Liver (tissue), 8 donors: ENCODE measurements at regions not wholly inside any gene's neighbourhood (a gene's known extent, or its start where the extent isn't known, plus 50 kb on each side); places are given as distances from the start of the nearest gene placed in this dataset.

Experiments
- DNase-seq: peaks from one replicate; pipeline ENCODE4 v3.0.0-alpha.2; 2017; ENCODE audit warnings: low spot score
- H3K27ac ChIP-seq, 2 donors: one replicate each; pipeline ENCODE4 v1.7.0; 2013; ENCODE audit warnings: inconsistent platforms in 2 of 2, low read length in 2 of 2, control low read depth in 1 of 2, low read depth in 1 of 2, mild to moderate bottlenecking in 1 of 2
- H3K27me3 ChIP-seq, 4 donors: one replicate each; pipeline versions ENCODE4 v1.6.1 to v1.7.0; 2013; ENCODE audit warnings: low read length in 3 of 4, inconsistent platforms in 1 of 4, mild to moderate bottlenecking in 1 of 4, moderate library complexity in 1 of 4; ENCODE audit not compliant: control insufficient read depth in 4 of 4, insufficient read depth in 4 of 4
- H3K36me3 ChIP-seq, 4 donors: one replicate each; pipeline versions ENCODE4 v1.6.1 to v1.7.0; 2013; ENCODE audit warnings: low read length in 3 of 4, mild to moderate bottlenecking in 3 of 4, low read depth in 1 of 4, moderate library complexity in 1 of 4; ENCODE audit not compliant: control insufficient read depth in 4 of 4, insufficient read depth in 3 of 4
- H3K4me1 ChIP-seq, 4 donors: one replicate each; pipeline versions ENCODE4 v1.6.1 to v1.7.0; 2013; ENCODE audit warnings: low read length in 3 of 4, mild to moderate bottlenecking in 3 of 4, moderate library complexity in 1 of 4; ENCODE audit not compliant: control insufficient read depth in 4 of 4, insufficient read depth in 4 of 4
- H3K4me3 ChIP-seq, 3 donors: one replicate each; pipeline versions ENCODE4 v1.6.1 to v1.7.0; 2013; ENCODE audit warnings: low read length in 3 of 3, control low read depth in 1 of 3, low read depth in 1 of 3, mild to moderate bottlenecking in 1 of 3
- H3K9ac ChIP-seq, 2 donors: one replicate each; pipeline ENCODE4 v1.7.0; 2013; ENCODE audit warnings: low read length in 2 of 2, mild to moderate bottlenecking in 2 of 2, moderate library complexity in 2 of 2, control low read depth in 1 of 2, low read depth in 1 of 2
- H3K9me3 ChIP-seq, 4 donors: one replicate each; pipeline versions ENCODE4 v1.6.1 to v1.7.0; 2013; ENCODE audit warnings: low read length in 3 of 4; ENCODE audit not compliant: control insufficient read depth in 4 of 4
- EGR1 ChIP-seq, 2 donors: IDR thresholded peaks; 2 replicates each; pipeline ENCODE4 v1.6.1; 2016 to 2018; ENCODE audit warnings: antibody characterized with exemption in 2 of 2, low read depth in 2 of 2
- FOXA1 ChIP-seq: IDR thresholded peaks from 2 replicates; pipeline ENCODE4 v1.6.1; 2016; ENCODE audit warnings: antibody characterized with exemption
- FOXA2 ChIP-seq: IDR thresholded peaks from 2 replicates; pipeline ENCODE4 v1.6.1; 2016; ENCODE audit warnings: antibody characterized with exemption
- GABPA ChIP-seq, 2 donors: IDR thresholded peaks in 1 of 2; conservative IDR thresholded peaks in 1 of 2; 2 replicates each; pipeline ENCODE4 v1.6.1; 2016; ENCODE audit warnings: antibody characterized with exemption in 2 of 2, mild to moderate bottlenecking in 1 of 2, moderate library complexity in 1 of 2
- HNF4A ChIP-seq, 2 donors: conservative IDR thresholded peaks; 2 replicates each; pipeline ENCODE4 v1.6.1; 2016; ENCODE audit warnings: antibody characterized with exemption in 2 of 2, mild to moderate bottlenecking in 2 of 2
- HNF4G ChIP-seq: IDR thresholded peaks from 2 replicates; pipeline ENCODE4 v1.6.1; 2016; ENCODE audit warnings: antibody characterized with exemption
- JUND ChIP-seq, 2 donors: IDR thresholded peaks; 2 replicates each; pipeline ENCODE4 v1.6.1; 2016; ENCODE audit warnings: antibody characterized with exemption in 2 of 2
- NR2F2 ChIP-seq: IDR thresholded peaks from 2 replicates; pipeline ENCODE4 v1.6.1; 2016; ENCODE audit warnings: antibody characterized with exemption
- RAD21 ChIP-seq, 2 donors: IDR thresholded peaks; 2 replicates each; pipeline ENCODE4 v1.6.1; 2016; ENCODE audit warnings: antibody characterized with exemption in 2 of 2, mild to moderate bottlenecking in 2 of 2
- SP1 ChIP-seq: IDR thresholded peaks from 2 replicates; pipeline ENCODE4 v1.6.1; 2018; ENCODE audit warnings: antibody characterized with exemption, mild to moderate bottlenecking
- TAF1 ChIP-seq: conservative IDR thresholded peaks from 2 replicates; pipeline ENCODE4 v1.6.1; 2016; ENCODE audit warnings: antibody characterized with exemption, mild to moderate bottlenecking
- YY1 ChIP-seq: IDR thresholded peaks from 2 replicates; pipeline ENCODE4 v1.6.1; 2016; ENCODE audit warnings: antibody characterized with exemption, mild to moderate bottlenecking
- WGBS: extraction: QIAGEN DNeasy Blood & Tissue Kit; methylation state at CpG from one replicate; pipeline ENCODE4 v1.1.7; 2013; 5-methylcytosine and 5-hydroxymethylcytosine counted together
- TF ChIP-seq, protein P1 (sequence below): IDR thresholded peaks from 2 replicates; pipeline ENCODE4 v1.6.1; 2016; ENCODE audit warnings: antibody characterized with exemption, mild to moderate bottlenecking
- TF ChIP-seq, protein P2 (sequence below): IDR thresholded peaks from 2 replicates; pipeline ENCODE4 v1.6.1; 2016; ENCODE audit warnings: antibody characterized with exemption
- TF ChIP-seq, protein P3 (sequence below): fragments of 150-350 bp; IDR thresholded peaks from 2 replicates; pipeline ENCODE4 v1.5.1; 2017; ENCODE audit warnings: improper control_type of control experiment, low read depth, low read length; ENCODE audit not compliant: missing input control
- TF ChIP-seq, protein P4 (sequence below): IDR thresholded peaks from 2 replicates; pipeline ENCODE4 v1.6.1; 2016; ENCODE audit warnings: antibody characterized with exemption
- donor health status: healthy.
- donor health status: healthy.
- donor health status: healthy.
- donor health status: healthy.
- donor health status: healthy.

DNA sequence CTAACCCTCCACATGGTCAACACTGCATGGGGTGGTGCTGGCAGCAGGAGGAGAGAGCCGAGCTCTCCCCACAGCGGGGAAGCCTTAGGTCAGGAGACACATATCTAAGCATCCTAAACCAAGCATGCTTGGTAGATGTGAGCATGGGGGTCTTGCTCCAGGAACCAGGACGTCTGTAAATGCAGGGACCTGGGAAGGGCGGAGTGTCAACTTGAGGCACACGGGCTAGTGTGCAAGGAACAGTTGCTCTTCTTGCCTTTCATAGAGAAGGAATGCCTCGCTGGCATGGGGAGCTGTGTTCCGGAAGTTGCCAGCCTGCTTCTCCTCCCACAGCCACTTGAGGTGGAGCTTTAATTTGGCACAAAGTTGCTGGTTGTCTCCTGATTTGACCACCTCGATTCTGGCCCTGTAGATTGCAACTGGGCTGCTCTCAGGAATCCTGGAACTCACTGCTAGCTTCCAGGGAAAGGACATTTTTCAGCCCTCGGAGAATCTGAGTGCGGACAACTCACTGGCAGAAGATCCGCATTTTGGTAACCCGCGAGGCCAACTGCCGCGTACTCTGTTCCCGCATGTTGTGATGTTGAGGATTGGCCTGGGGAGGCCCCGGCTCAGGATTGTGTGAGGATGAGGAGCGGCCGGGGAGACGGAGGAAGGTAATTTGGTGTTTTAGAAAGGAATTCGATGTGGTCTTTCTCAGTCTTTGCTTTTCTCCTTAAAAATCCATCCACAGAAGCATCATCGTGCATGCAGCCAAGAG is 370.3 kb upstream of the IRX1 start:
- TF ChIP-seq HNF4G (no peak), FOXA2 (no peak), NR2F2 (no peak), YY1 (no peak), EGR1 (IDR thresholded peaks at IDR 0.05; ENCODE audit: low read depth in 2 of 2) (no peak), HNF4A (conservative IDR thresholded peaks at IDR 0.05) (no peak), FOXA1 (no peak), RAD21 (IDR thresholded peaks at IDR 0.05) (no peak), TAF1 (no peak), JUND (IDR thresholded peaks at IDR 0.05) (no peak), GABPA (IDR thresholded peaks at IDR 0.05 in 1 of 2, conservative IDR thresholded peaks at IDR 0.05 in 1 of 2) (no peak)
- TF ChIP-seq, protein P1, sequence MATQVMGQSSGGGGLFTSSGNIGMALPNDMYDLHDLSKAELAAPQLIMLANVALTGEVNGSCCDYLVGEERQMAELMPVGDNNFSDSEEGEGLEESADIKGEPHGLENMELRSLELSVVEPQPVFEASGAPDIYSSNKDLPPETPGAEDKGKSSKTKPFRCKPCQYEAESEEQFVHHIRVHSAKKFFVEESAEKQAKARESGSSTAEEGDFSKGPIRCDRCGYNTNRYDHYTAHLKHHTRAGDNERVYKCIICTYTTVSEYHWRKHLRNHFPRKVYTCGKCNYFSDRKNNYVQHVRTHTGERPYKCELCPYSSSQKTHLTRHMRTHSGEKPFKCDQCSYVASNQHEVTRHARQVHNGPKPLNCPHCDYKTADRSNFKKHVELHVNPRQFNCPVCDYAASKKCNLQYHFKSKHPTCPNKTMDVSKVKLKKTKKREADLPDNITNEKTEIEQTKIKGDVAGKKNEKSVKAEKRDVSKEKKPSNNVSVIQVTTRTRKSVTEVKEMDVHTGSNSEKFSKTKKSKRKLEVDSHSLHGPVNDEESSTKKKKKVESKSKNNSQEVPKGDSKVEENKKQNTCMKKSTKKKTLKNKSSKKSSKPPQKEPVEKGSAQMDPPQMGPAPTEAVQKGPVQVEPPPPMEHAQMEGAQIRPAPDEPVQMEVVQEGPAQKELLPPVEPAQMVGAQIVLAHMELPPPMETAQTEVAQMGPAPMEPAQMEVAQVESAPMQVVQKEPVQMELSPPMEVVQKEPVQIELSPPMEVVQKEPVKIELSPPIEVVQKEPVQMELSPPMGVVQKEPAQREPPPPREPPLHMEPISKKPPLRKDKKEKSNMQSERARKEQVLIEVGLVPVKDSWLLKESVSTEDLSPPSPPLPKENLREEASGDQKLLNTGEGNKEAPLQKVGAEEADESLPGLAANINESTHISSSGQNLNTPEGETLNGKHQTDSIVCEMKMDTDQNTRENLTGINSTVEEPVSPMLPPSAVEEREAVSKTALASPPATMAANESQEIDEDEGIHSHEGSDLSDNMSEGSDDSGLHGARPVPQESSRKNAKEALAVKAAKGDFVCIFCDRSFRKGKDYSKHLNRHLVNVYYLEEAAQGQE = no peak
- TF ChIP-seq, protein P2, sequence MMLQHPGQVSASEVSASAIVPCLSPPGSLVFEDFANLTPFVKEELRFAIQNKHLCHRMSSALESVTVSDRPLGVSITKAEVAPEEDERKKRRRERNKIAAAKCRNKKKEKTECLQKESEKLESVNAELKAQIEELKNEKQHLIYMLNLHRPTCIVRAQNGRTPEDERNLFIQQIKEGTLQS = no peak
- TF ChIP-seq, protein P3, sequence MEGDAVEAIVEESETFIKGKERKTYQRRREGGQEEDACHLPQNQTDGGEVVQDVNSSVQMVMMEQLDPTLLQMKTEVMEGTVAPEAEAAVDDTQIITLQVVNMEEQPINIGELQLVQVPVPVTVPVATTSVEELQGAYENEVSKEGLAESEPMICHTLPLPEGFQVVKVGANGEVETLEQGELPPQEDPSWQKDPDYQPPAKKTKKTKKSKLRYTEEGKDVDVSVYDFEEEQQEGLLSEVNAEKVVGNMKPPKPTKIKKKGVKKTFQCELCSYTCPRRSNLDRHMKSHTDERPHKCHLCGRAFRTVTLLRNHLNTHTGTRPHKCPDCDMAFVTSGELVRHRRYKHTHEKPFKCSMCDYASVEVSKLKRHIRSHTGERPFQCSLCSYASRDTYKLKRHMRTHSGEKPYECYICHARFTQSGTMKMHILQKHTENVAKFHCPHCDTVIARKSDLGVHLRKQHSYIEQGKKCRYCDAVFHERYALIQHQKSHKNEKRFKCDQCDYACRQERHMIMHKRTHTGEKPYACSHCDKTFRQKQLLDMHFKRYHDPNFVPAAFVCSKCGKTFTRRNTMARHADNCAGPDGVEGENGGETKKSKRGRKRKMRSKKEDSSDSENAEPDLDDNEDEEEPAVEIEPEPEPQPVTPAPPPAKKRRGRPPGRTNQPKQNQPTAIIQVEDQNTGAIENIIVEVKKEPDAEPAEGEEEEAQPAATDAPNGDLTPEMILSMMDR = no peak
- TF ChIP-seq, protein P4, sequence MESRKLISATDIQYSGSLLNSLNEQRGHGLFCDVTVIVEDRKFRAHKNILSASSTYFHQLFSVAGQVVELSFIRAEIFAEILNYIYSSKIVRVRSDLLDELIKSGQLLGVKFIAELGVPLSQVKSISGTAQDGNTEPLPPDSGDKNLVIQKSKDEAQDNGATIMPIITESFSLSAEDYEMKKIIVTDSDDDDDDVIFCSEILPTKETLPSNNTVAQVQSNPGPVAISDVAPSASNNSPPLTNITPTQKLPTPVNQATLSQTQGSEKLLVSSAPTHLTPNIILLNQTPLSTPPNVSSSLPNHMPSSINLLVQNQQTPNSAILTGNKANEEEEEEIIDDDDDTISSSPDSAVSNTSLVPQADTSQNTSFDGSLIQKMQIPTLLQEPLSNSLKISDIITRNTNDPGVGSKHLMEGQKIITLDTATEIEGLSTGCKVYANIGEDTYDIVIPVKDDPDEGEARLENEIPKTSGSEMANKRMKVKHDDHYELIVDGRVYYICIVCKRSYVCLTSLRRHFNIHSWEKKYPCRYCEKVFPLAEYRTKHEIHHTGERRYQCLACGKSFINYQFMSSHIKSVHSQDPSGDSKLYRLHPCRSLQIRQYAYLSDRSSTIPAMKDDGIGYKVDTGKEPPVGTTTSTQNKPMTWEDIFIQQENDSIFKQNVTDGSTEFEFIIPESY = no peak
- 82% methylated on average over 22 of the region's 22 CpGs for WGBS
- Histone ChIP-seq H3K4me1 (no peaks in the 10 kb centered on the region), H3K27ac (no peak overlapping the region), H3K36me3 (no peaks in the 10 kb centered on the region), H3K4me3 (no peak overlapping the region), H3K27me3 (no peaks in the 10 kb centered on the region), H3K9me3 (no peaks in the 10 kb centered on the region), H3K9ac (no peak overlapping the region)
- DNase-seq = no peak

DNA sequence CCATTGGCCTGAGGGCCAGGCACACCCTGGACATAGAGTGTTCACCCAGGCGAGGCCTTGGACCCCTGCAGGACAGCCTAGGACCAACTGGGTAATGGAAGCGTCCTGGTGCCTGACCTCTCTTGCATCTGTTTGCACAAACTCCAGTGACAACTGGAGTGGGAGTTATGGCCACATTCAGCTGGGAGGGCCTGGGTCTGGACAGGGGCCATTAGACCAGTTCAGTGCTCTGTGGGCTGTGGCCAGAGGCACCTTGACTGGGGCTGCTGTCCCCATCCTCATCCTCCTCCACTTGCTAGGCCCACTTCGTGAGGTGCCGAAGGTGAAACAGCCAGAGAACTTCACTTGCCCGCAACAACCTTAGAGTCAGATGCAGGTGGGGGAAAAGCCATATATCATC is 372.7 kb upstream of the IRX1 start:
- Histone ChIP-seq H3K36me3 (no peaks in the 10 kb centered on the region), H3K9me3 (no peaks in the 10 kb centered on the region), H3K27me3 (no peaks in the 10 kb centered on the region), H3K27ac (no peak overlapping the region), H3K9ac (no peak overlapping the region), H3K4me3 (no peak overlapping the region), H3K4me1 (no peaks in the 10 kb centered on the region)
- TF ChIP-seq, protein P1 = no peak
- TF ChIP-seq GABPA (IDR thresholded peaks at IDR 0.05 in 1 of 2, conservative IDR thresholded peaks at IDR 0.05 in 1 of 2) (no peak), JUND (IDR thresholded peaks at IDR 0.05) (no peak), FOXA1 (no peak), SP1 (no peak), NR2F2 (no peak), RAD21 (IDR thresholded peaks at IDR 0.05) (no peak), YY1 (no peak)
- TF ChIP-seq, protein P4 = no peak
- WGBS = 80% methylated on average over 5 of the region's 5 CpGs
- no peak for DNase-seq
